HG03432 (cell line): ENCODE measurements at regions not wholly inside any gene's neighbourhood (a gene's known extent, or its start where the extent isn't known, plus 50 kb on each side); places are given as distances from the start of the nearest gene placed in this dataset.
"Not testable (repeated sequence)": the region's sequence is repeated elsewhere in the genome, so short reads cannot be mapped to it uniquely, and the experiment has no call there.

Source experiments
- ATAC-seq: cut with Tn5 transposase; IDR thresholded peaks from one replicate; pipeline ENCODE4 v1.9.1; 2021; ENCODE audit warnings: mild to moderate bottlenecking, moderate library complexity; ENCODE audit not compliant: unreplicated experiment

GRCh38 chr11:23727794-23728193 lies 769.1 kb upstream of the LUZP2 start:
- no peak for ATAC-seq

GRCh38 chr11:23729088-23729487 lies 767.8 kb upstream of the LUZP2 start:
- no peak for ATAC-seq

GRCh38 chr11:23730307-23730998 lies 766.4 kb upstream of the LUZP2 start:
- ATAC-seq = no peak

GRCh38 chr11:23732026-23732425 lies 764.8 kb upstream of the LUZP2 start:
- no peak for ATAC-seq

- no peak for ATAC-seq
Measured at GRCh38 chr11:23746896-23747295, 750.0 kb upstream of the LUZP2 start.

- ATAC-seq = no peak
Measured at GRCh38 chr11:23749762-23750430, 747.0 kb upstream of the LUZP2 start.

GRCh38 chr11:23751280-23751679 lies 745.6 kb upstream of the LUZP2 start:
- no peak for ATAC-seq

- ATAC-seq = no peak
Measured at GRCh38 chr11:23755076-23755475, 741.8 kb upstream of the LUZP2 start.

GRCh38 chr11:23755769-23756168 lies 741.1 kb upstream of the LUZP2 start:
- ATAC-seq = no peak

GRCh38 chr11:23759489-23759888 lies 737.4 kb upstream of the LUZP2 start:
- ATAC-seq = no peak

- ATAC-seq = no peak
Measured at GRCh38 chr11:23764286-23764685, 732.6 kb upstream of the LUZP2 start.

- ATAC-seq = no peak
Measured at GRCh38 chr11:23765682-23766252, 731.1 kb upstream of the LUZP2 start.

GRCh38 chr11:23767576-23767975 lies 729.3 kb upstream of the LUZP2 start:
- no peak for ATAC-seq

- no peak for ATAC-seq
Measured at GRCh38 chr11:23769214-23769613, 727.6 kb upstream of the LUZP2 start.

GRCh38 chr11:23772081-23772480 lies 724.8 kb upstream of the LUZP2 start:
- ATAC-seq = no peak

- ATAC-seq = no peak
Measured at GRCh38 chr11:23778971-23779370, 717.9 kb upstream of the LUZP2 start.

- no peak for ATAC-seq
Measured at GRCh38 chr11:23780231-23780630, 716.6 kb upstream of the LUZP2 start.

- ATAC-seq = no peak
Measured at GRCh38 chr11:23781803-23782560, 714.9 kb upstream of the LUZP2 start.

GRCh38 chr11:23786974-23787373 lies 709.9 kb upstream of the LUZP2 start:
- not testable (repeated sequence) for ATAC-seq

GRCh38 chr11:23789200-23789853 lies 707.5 kb upstream of the LUZP2 start:
- no peak for ATAC-seq

GRCh38 chr11:23789938-23790371 lies 706.9 kb upstream of the LUZP2 start:
- no peak for ATAC-seq
